WERI-Rb-1 (cell line): ENCODE measurements at regions not wholly inside any gene's neighbourhood (a gene's known extent, or its start where the extent isn't known, plus 50 kb on each side); places are given as distances from the start of the nearest gene placed in this dataset.

Source experiments
- DNase-seq: peaks from one replicate; pipeline ENCODE4 v3.0.0-alpha.2; 2020
- H3K27ac ChIP-seq: fragments of 250-450 bp; sonication (Bioruptor Pico); 2 replicates; pipeline ENCODE4 v1.5.1; 2020; ENCODE audit warnings: mild to moderate bottlenecking, moderate library complexity
- H3K27me3 ChIP-seq: fragments of 250-450 bp; sonication (Bioruptor Pico); 2 replicates; pipeline ENCODE4 v1.5.1; 2021; ENCODE audit warnings: mild to moderate bottlenecking, low read depth, moderate library complexity; ENCODE audit not compliant: insufficient read depth, severe bottlenecking
- H3K36me3 ChIP-seq: fragments of 250-450 bp; sonication (Bioruptor Pico); 2 replicates; pipeline ENCODE4 v1.5.1; 2020; ENCODE audit warnings: mild to moderate bottlenecking, moderate library complexity
- H3K4me3 ChIP-seq: 2 replicates; pipeline ENCODE4 v1.5.1; 2011; ENCODE audit warnings: low read depth, mild to moderate bottlenecking, control low read depth, low read length
- H3K9me3 ChIP-seq: fragments of 250-450 bp; sonication (Bioruptor Pico); 2 replicates; pipeline ENCODE4 v1.5.1; 2021; ENCODE audit warnings: mild to moderate bottlenecking, moderate library complexity; ENCODE audit not compliant: severe bottlenecking
- TF ChIP-seq, protein P1 (sequence below): IDR thresholded peaks from 2 replicates; pipeline ENCODE4 v1.5.1; 2011; ENCODE audit warnings: low read depth, mild to moderate bottlenecking, control low read depth, inconsistent platforms, low read length

DNA sequence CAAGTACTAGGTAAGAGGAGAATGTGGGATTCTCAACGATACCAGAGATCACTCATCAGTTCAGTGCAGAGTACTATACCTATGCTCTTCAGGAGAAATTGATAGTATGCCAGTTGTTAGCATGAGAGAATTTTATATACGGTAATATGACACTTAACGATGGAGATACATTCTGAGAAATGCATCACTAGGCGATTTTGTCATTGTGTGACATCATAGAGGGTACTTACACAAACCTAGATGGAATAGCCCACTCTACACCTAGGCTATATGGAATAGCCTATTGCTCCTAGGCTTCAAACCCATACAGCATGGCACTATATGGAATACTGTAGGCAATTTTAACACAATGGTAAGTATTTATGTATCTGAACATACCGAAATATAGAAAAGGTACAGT lies 140.2 kb downstream of the SLIT2 start:
- H3K27me3 ChIP-seq = no peaks in the 10 kb centered on the region
- DNase-seq = no peak
- H3K4me3 ChIP-seq = no peak overlapping the region
- H3K36me3 ChIP-seq = no peaks in the 10 kb centered on the region
- no peaks in the 10 kb centered on the region for H3K9me3 ChIP-seq
- TF ChIP-seq, protein P1, sequence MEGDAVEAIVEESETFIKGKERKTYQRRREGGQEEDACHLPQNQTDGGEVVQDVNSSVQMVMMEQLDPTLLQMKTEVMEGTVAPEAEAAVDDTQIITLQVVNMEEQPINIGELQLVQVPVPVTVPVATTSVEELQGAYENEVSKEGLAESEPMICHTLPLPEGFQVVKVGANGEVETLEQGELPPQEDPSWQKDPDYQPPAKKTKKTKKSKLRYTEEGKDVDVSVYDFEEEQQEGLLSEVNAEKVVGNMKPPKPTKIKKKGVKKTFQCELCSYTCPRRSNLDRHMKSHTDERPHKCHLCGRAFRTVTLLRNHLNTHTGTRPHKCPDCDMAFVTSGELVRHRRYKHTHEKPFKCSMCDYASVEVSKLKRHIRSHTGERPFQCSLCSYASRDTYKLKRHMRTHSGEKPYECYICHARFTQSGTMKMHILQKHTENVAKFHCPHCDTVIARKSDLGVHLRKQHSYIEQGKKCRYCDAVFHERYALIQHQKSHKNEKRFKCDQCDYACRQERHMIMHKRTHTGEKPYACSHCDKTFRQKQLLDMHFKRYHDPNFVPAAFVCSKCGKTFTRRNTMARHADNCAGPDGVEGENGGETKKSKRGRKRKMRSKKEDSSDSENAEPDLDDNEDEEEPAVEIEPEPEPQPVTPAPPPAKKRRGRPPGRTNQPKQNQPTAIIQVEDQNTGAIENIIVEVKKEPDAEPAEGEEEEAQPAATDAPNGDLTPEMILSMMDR = no peak
- no peak overlapping the region for H3K27ac ChIP-seq

DNA sequence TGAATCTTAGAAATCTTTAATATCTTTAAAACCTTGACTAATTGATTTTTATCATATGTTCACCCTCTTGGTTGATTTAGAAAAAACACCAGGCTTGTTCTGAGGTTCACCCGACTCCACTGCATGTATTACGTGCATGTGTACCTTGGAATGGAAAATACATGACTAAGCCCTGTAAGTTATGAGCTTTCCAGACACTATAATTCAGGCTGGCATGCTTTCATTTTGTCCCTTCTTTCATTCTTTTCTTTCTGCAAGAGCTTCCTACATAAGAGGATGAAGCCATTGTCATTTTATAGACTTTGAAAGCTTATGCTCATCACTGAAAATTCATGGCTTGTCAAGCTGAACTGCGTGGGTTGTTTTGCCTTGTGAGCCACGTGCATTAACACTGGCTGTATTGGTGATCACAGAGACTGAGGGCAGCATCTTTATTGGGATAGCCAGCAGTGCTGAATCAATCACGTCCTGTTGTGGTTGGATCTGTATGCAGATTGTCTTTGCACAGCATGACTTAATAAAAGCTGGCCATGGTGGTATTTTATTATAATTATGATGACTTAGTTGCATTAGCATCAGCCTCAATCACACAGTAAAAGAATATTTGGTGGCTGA lies 141.9 kb downstream of the SLIT2 start:
- TF ChIP-seq, protein P1 = no peak
- no peak overlapping the region for H3K4me3 ChIP-seq
- H3K27ac ChIP-seq = no peak overlapping the region
- H3K36me3 ChIP-seq = no peaks in the 10 kb centered on the region
- no peaks in the 10 kb centered on the region for H3K27me3 ChIP-seq
- no peak for DNase-seq
- no peaks in the 10 kb centered on the region for H3K9me3 ChIP-seq

DNA sequence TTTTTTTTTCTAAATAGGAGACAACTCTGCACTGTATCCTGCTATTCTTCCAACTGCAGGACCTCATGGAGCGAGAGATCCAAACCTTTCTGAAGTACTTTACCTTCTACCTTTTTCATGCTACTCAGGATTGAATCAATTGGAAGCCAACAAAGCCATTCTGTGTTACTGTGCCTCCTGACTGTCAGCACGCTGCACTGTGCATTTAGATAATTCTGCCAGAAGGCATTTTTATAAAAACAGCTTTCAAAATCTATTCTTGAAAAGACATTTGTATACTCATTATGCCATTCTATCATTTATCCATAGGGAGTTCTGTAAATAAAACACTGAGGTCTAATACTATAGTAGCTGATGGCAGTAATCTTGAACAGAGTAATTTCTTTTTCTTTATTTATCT lies 142.8 kb downstream of the SLIT2 start:
- H3K9me3 ChIP-seq = no peaks in the 10 kb centered on the region
- TF ChIP-seq, protein P1 = no peak

DNA sequence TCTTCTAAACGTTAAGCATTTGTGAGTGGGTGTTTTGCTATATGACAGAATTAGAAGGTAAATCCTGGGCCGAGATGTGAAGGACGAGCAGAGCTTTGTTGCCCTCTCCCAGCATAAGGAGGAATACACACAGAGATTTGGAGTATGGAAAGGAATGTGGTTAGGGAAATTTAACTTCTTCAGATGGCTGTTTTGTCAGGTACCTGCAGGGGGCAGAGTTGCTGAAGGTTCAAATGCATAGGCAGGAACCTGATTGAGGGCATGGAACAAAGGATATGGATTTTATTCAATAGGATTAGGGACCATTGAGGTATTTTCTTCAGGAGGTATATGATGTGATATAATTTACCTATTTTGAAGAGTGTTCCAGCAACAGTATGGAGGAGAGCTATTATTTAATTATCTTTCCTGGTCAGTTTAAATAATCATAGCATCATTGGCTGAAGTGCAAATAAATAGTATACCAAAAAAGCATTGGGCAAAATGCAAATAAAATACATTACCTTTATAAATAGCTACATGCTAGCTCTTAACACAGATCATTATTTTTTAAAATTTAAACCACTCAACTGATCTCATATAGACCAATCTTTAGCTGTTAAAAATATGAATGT lies 143.6 kb downstream of the SLIT2 start:
- Histone ChIP-seq H3K9me3 (no peaks in the 10 kb centered on the region), H3K4me3 (no peak overlapping the region), H3K27me3 (no peaks in the 10 kb centered on the region), H3K27ac (no peak overlapping the region), H3K36me3 (no peaks in the 10 kb centered on the region)
- TF ChIP-seq, protein P1 = peak; percentile 76
- peak; percentile 70 for DNase-seq

More for the DNA sequence above, 142.8 kb downstream of the SLIT2 start:
- Histone ChIP-seq H3K36me3 (no peaks in the 10 kb centered on the region), H3K27me3 (no peaks in the 10 kb centered on the region), H3K4me3 (no peak overlapping the region), H3K27ac (no peak overlapping the region)
- DNase-seq = no peak

DNA sequence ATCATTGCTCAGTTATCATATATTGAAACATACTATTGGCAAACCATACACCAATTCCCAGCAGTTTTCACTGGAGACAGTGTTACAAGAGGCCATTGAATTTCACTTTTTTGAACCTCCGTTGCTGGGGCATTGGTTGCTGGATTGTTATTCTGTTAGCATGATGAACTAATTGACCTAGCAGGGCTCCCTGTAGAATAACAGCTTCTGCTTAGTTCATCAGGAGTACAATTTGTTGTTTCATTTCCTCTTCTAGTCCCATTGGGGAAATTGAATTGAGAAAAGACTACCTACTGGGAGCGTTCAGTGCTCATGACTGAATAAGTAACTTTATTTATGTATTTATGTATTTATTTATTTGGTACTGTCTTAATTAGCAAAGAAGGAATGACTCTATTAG lies 151.6 kb downstream of the SLIT2 start:
- TF ChIP-seq, protein P1 = no peak
- Histone ChIP-seq H3K36me3 (no peaks in the 10 kb centered on the region), H3K27ac (no peak overlapping the region), H3K4me3 (no peak overlapping the region), H3K9me3 (no peaks in the 10 kb centered on the region), H3K27me3 (no peaks in the 10 kb centered on the region)
- DNase-seq = no peak

DNA sequence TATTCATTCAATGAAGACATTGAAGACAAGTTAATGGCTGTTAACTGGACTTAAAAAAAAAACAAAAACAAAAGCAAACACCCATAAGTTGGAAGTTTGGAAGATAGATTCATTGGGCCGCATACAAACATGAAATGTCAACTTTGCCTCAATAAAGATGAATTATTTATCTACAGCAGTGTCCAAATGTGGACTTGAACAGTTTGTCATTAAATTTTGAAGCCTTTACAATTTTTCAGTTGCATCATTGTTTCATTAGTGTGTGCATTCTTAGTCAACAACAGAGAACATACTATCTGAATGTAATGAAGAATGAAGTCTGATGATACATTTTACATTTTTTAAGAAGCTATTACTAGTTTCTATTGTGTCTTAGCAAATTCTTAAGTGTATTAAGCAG lies 152.1 kb downstream of the SLIT2 start:
- H3K27me3 ChIP-seq = no peaks in the 10 kb centered on the region
- H3K36me3 ChIP-seq = no peaks in the 10 kb centered on the region
- H3K9me3 ChIP-seq = no peaks in the 10 kb centered on the region
- TF ChIP-seq, protein P1 = no peak
- no peak overlapping the region for H3K4me3 ChIP-seq
- DNase-seq = no peak
- H3K27ac ChIP-seq = no peak overlapping the region
